Right lobe of liver (tissue), 6 donors: ENCODE measurements at regions not wholly inside any gene's neighbourhood (a gene's known extent, or its start where the extent isn't known, plus 50 kb on each side); places are given as distances from the start of the nearest gene placed in this dataset.
"Not testable (repeated sequence)": the region's sequence is repeated elsewhere in the genome, so short reads cannot be mapped to it uniquely, and the experiment has no call there.

Source experiments
- ATAC-seq, 4 donors: fragments of 200-7000 bp; cut with Tn5 transposase; one replicate each; pipeline ENCODE4 v1.9.1; 2020; ENCODE audit warnings: mild to moderate bottlenecking in 4 of 4, moderate library complexity in 4 of 4
- DNase-seq, 3 donors: peaks; one replicate each; pipeline ENCODE4 v3.0.0-alpha.2; 2020
- H3K27ac ChIP-seq, 3 donors: fragments of 200-600 bp; one replicate each; pipeline ENCODE4 v1.8.0; 2022
- H3K27me3 ChIP-seq, 2 donors: fragments of 200-600 bp; one replicate each; pipeline ENCODE4 v1.8.0; 2022
- H3K36me3 ChIP-seq, 4 donors: fragments of 200-600 bp; sonication (generic) in 1 of 4; one replicate each; pipeline versions ENCODE4 v1.5.1 to v1.8.0; 2017 to 2022; ENCODE audit warnings: control low read depth in 1 of 4
- H3K4me1 ChIP-seq, 4 donors: fragments of 200-600 bp; sonication (generic) in 1 of 4; one replicate each; pipeline versions ENCODE4 v1.5.1 to v1.8.0; 2017 to 2022; ENCODE audit warnings: control low read depth in 1 of 4
- H3K4me3 ChIP-seq, 3 donors: fragments of 200-600 bp; one replicate each; pipeline ENCODE4 v1.8.0; 2022
- H3K9me3 ChIP-seq, 4 donors: fragments of 200-600 bp; sonication (generic) in 1 of 4; one replicate each; pipeline versions ENCODE4 v1.5.1 to v1.8.0; 2017 to 2022; ENCODE audit warnings: control low read depth in 1 of 4
- POLR2A ChIP-seq: fragments of 450-650 bp; IDR thresholded peaks from one replicate; pipeline ENCODE4 v1.6.1; 2017; ENCODE audit warnings: antibody characterized with exemption, mild to moderate bottlenecking
- WGBS: methylation state at CpG from one replicate; pipeline ENCODE4 v1.1.6; 2018; ENCODE audit warnings: low coverage, low lambda C conversion rate; ENCODE audit not compliant: insufficient coverage; ENCODE audit errors: missing lambda C conversion rate; 5-methylcytosine and 5-hydroxymethylcytosine counted together
- intact Hi-C, 2 donors: fragments of 100-400 bp; cut with DNase I; formaldehyde crosslinking; loops; one replicate each; pipeline versions ENCODE4 v1.11.2 to v1.14.1; 2022
- TF ChIP-seq, protein P1 (sequence below), 4 donors: fragments of 200-600 bp in 3 of 4; fragments of 450-650 bp in 1 of 4; IDR thresholded peaks; one replicate each; pipeline versions ENCODE4 v1.5.1 to v1.8.0; 2016 to 2022; ENCODE audit warnings: antibody characterized with exemption in 4 of 4, mild to moderate bottlenecking in 2 of 4
- donor health status: DM: no; HTN: yes; CAD: no.
- donor health status: DM: no; HTN: no; CAD: no.
- donor health status: DM: no; HTN: no; CAD: no.
- donor health status: DM: no; HTN: yes; CAD: no.
- donor health status: DM: no; HTN: yes; CAD: no.

- 37% methylated on average over 6 of the region's 6 CpGs for WGBS
Measured at GRCh38 chr1:30081379-30082102, 641.8 kb downstream of the MATN1 start.

DNA sequence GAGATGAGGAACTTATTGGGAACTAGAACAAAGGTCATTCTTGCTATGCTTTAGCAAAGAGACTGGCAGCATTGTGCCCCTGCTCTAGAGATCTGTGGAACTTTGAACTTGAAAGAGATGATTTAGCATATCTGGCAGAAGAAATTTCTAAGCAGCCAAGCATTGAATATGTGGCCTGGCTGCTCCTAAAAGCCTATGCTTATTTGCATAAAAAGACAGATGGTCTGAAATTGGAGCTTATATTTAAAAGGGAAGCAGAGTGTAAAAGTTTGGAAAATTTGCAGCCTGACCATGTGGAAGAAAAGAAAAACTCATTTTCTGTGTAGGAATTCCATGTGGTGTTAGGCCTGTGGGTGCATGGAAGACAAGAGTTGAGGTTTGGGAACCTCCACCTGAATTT is 647.5 kb downstream of the MATN1 start:
- DNase-seq, H3K36me3 ChIP-seq, H3K9me3 ChIP-seq, ATAC-seq, H3K4me1 ChIP-seq, H3K4me3 ChIP-seq, H3K27me3 ChIP-seq, intact Hi-C loops, H3K27ac ChIP-seq: not testable (repeated sequence)

More at GRCh38 chr1:30081379-30082102, 641.8 kb downstream of the MATN1 start:
- Histone ChIP-seq H3K27ac (no peak overlapping the region), H3K4me3 (no peak overlapping the region), H3K27me3 (no peaks in the 10 kb centered on the region), H3K4me1 (no peaks in the 10 kb centered on the region), H3K9me3 (no peaks in the 10 kb centered on the region), H3K36me3 (no peaks in the 10 kb centered on the region)
- DNase-seq (no peak), ATAC-seq (no peak)
- TF ChIP-seq POLR2A = no peak
- TF ChIP-seq, protein P1, sequence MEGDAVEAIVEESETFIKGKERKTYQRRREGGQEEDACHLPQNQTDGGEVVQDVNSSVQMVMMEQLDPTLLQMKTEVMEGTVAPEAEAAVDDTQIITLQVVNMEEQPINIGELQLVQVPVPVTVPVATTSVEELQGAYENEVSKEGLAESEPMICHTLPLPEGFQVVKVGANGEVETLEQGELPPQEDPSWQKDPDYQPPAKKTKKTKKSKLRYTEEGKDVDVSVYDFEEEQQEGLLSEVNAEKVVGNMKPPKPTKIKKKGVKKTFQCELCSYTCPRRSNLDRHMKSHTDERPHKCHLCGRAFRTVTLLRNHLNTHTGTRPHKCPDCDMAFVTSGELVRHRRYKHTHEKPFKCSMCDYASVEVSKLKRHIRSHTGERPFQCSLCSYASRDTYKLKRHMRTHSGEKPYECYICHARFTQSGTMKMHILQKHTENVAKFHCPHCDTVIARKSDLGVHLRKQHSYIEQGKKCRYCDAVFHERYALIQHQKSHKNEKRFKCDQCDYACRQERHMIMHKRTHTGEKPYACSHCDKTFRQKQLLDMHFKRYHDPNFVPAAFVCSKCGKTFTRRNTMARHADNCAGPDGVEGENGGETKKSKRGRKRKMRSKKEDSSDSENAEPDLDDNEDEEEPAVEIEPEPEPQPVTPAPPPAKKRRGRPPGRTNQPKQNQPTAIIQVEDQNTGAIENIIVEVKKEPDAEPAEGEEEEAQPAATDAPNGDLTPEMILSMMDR (IDR thresholded peaks at IDR 0.05) = no peak
- intact Hi-C loops = no loop called here

DNA sequence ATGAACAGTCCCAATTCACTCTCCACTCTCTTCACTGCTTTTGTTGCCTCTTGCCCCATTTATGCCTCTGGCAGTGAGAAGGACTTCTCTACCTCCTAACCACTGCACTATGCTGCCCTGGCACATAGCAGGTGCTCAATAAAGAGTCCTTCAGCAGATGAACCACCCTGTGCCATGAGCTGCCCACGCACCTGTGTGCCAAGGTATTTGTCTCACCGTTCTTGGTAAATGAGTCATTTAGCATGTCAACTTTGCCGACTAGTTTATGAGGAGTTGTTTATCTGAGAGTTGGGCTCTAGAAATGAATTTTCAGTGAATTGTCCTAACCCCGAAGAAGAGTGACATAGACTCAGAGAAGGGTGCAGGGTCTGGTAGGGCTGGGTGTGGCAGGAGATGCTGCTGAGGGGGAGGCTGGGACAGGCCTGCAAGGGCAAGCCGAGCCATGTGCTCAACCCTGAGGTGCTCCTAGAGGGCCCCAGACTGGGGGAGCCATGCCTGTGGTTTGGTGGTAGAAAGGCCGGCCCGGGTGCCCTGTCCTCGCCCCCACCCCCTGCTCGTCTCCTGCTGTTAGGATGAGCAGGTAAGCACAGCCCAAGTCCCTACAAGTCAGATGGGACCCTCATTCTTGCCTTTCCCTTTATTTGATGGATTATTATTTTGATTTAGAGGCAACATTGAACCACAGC is 654.5 kb downstream of the MATN1 start:
- no peaks in the 10 kb centered on the region for H3K36me3 ChIP-seq
- WGBS = 82% methylated on average over 6 of the region's 9 CpGs
- no peak overlapping the region for H3K4me3 ChIP-seq
- no peak overlapping the region for H3K27ac ChIP-seq
- intact Hi-C loops = no loop called here
- no peaks in the 10 kb centered on the region for H3K27me3 ChIP-seq
- DNase-seq (no peak), ATAC-seq (no peak)
- TF ChIP-seq POLR2A = no peak
- TF ChIP-seq, protein P1 (IDR thresholded peaks at IDR 0.05) = no peak
- H3K4me1 ChIP-seq = no peaks in the 10 kb centered on the region
- H3K9me3 ChIP-seq = no peaks in the 10 kb centered on the region

DNA sequence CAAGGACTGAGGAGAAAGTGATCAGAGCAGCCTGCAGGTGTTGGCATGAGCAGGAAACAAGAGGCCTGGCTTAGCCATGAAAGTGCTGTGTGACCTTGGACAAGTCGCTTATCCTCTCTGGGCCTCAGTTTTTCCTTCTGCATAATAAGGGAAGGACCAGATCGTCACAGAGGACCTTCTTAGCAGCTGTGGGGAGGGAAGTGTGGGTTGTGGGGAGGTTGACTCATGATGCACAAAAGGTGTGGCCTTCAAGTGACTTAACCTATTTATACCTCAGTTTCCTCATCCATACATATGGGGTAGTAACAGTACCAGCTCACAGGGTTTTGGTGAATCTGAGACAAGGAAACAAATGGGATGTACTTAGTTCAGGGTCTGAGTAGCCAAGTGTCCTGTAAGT is 658.8 kb downstream of the MATN1 start:
- Histone ChIP-seq H3K4me1 (no peaks in the 10 kb centered on the region), H3K4me3 (no peak overlapping the region), H3K27ac (no peak overlapping the region), H3K9me3 (no peaks in the 10 kb centered on the region), H3K36me3 (no peaks in the 10 kb centered on the region), H3K27me3 (no peaks in the 10 kb centered on the region)
- no peak for DNase-seq
- whole genome bisulfite sequencing = 17% methylated on average over 2 of the region's 2 CpGs
- TF ChIP-seq, protein P1 (IDR thresholded peaks at IDR 0.05) = no peak
- TF ChIP-seq POLR2A = no peak
- no peak for ATAC-seq
- intact Hi-C loops = no loop called here

GRCh38 chr1:30063621-30064280 is 659.6 kb downstream of the MATN1 start:
- Histone ChIP-seq H3K9me3 (no peaks in the 10 kb centered on the region), H3K27ac (no peak overlapping the region), H3K4me3 (no peak overlapping the region), H3K27me3 (no peaks in the 10 kb centered on the region), H3K4me1 (no peaks in the 10 kb centered on the region), H3K36me3 (no peaks in the 10 kb centered on the region)
- intact Hi-C loops = no loop called here
- DNase-seq (no peak), ATAC-seq (no peak)
- no peak for TF ChIP-seq POLR2A
- TF ChIP-seq, protein P1 (IDR thresholded peaks at IDR 0.05) = no peak
- WGBS = 52% methylated on average over 6 of the region's 7 CpGs
